ENCODE measurements at regions not wholly inside any gene's neighbourhood (a gene's known extent, or its start where the extent isn't known, plus 50 kb on each side); places are given as distances from the start of the nearest gene placed in this dataset.

GRCh38 chr14:104334424-104335161, 196.2 kb downstream of the KIF26A start:
- TF ChIP-seq CTCF (IDR thresholded peaks at IDR 0.05 in 4 of 5, conservative IDR thresholded peaks at IDR 0.05 in 1 of 5) = no peak
- no peak for TF ChIP-seq POLR2A (IDR thresholded peaks at IDR 0.05)
